Caki2 (cell line): ENCODE measurements at regions not wholly inside any gene's neighbourhood (a gene's known extent, or its start where the extent isn't known, plus 50 kb on each side); places are given as distances from the start of the nearest gene placed in this dataset.
A peak's percentile ranks its signal among the peaks of the same experiment; 100 is the strongest.
"Not testable (repeated sequence)": the region's sequence is repeated elsewhere in the genome, so short reads cannot be mapped to it uniquely, and the experiment has no call there.

Source experiments
- DNase-seq: peaks from one replicate; pipeline ENCODE4 v3.0.0-alpha.2; 2015; ENCODE audit warnings: low read depth
- in situ Hi-C: cut with HindIII; loops from 2 replicates; pipeline ENCODE4 v1.10.0; 2016; ENCODE audit warnings: low sequenced_read_pairs, low pct_unique_long_range_greater_than_20kb, mixed read lengths

DNA sequence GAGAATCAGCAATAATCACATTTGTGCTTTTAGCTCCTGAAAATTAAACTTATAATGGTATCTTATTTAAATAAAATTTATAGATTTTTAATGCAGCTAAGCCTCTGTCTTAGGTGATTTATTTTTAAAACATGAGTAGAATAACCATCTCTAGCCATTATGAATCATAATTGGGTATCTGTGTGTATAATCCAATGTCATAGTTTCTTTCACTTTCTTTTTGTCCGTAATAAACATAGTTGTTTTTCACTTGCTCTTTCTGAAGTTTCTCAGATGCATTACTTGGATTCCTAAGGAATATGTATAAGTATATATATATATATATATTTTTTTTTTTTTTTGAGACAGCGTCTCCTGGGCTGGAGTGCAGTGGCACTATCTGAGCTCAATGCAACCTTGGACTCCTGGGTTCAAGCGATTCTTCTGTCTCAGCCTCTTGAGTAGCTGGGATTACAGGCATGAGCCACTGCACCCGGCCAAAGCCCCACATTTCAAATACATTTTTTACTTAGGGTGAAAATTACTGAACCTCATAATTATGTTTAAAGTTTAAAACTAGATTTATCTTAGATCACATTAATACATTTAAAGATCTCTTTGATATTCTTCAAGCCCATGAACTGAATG lies 377.1 kb downstream of the PRDM9 start:
- in situ Hi-C loops, result no loop called here
- no peak for DNase-seq

DNA sequence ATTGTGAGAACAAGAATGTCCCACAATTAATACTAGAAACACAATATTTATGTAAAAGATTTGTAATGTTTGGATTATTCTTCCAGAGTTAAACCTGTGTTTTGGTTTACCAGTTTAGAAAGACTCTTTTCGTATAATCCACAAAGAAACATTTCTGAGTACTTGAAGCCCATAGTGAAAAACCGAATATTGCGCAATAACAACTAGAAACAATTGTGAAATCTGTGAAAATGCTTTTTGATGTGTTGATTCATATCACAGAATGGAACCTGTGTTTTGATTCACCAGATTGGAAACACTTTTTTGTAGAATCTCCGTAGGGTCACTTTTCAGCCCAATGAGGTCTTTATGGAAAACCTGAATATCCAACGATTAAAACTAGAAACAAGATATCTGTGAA lies 386.2 kb downstream of the PRDM9 start:
- in situ Hi-C loops, result no loop called here
- DNase-seq, result no peak

GRCh38 chr5:23895614-23896013 lies 388.2 kb downstream of the PRDM9 start:
- DNase-seq, result no peak
- in situ Hi-C loops, result no loop called here

DNA sequence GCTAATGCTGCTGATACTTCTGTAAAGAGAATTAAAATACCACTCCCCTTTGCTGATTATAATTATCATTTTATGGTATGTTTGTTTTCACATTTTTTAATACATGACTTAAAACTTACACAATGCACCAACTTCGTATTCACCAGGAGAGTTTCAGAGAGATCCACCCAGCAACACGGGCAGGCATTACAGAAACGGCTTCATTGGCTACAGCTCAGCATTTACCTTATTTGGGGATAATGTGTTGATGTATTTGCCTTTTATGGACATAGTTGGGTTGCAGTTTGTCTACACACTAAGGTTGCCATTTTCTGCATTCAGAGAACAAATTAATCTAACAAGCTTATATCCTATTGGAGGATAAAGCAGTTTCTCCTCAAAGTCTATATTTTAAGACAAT lies 423.6 kb downstream of the PRDM9 start:
- in situ Hi-C loops, result no loop called here
- DNase-seq, result no peak

DNA sequence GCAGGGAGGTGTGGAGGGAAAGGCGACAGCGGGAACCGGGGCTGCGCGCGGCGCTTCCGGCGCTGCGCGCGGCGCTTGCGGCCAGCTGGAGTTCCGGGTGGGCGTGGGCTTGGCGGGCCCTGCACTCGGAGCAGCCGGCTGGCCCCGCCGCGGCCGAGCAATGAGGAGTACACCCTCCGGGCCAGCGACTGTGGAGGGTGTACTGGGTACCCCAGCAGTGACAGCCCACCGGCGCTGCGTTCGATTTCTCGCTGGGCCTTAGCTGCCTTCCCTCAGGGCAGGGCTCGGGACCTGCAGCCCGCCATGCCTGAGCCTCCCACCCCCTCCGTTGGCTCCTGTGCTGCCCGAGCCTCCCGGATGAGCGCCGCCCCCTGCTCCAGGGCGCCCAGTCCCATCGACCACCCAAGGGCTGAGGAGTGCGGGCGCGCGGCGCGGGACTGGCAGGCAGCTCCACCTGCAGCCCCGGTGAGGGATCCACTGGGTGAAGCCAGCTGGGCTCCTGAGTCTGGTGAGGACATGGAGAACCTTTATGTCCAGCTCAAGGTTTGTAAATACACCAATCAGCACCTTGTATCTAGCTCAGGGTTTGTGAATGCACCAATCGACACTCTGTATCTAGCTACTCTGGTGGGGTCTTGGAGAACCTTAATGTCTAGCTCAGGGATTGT lies 444.0 kb downstream of the PRDM9 start:
- in situ Hi-C loops, DNase-seq: not testable (repeated sequence)

- in situ Hi-C loops, result no loop called here
- no peak for DNase-seq
These were observed 456.0 kb downstream of the PRDM9 start for GRCh38 chr5:23963449-23963848.

DNA sequence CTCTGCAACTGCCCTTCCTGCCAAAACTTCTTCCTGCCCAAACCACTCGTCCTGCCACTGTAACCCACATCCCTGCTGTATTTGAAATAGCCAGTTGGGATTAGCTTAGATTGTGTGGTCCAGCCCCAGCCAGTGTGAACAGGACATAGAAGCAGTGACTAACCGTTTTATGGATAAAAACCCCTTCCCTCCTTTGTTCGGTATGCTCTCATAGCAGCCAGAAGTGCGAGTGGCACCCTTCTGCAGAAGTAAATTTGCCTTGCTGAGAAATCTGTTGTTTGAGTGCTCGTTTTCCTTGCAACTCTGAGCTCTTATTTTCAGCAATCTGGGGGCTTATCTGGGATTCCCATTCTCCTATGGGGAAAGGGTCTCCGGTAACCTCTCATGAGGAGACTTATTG lies 470.0 kb downstream of the PRDM9 start:
- in situ Hi-C loops, result no loop called here
- DNase-seq, result peak; percentile 3

DNA sequence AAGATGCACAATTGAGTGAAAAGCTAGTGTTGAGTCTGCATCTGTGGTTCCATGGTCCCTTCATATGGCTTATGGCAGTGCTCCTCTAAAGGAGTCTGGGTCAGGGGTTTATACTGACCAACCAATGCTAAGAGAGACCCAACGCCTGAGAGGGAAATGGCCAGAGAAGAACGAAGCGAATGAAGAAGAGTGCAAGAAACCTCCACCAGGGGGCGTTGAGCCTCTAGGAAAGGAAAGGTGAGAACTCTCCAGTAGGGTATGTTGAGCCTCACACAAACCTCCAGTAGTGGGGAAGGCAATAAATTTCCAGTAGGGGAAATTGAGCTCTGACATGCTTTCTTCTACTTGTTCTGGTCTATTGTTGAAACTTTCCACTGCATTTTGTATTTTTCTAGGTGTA lies 470.6 kb downstream of the PRDM9 start:
- in situ Hi-C loops, result no loop called here
- peak; percentile 14 for DNase-seq

GRCh38 chr5:23991406-23991805 lies 484.0 kb downstream of the PRDM9 start:
- in situ Hi-C loops, result no loop called here
- no peak for DNase-seq

DNA sequence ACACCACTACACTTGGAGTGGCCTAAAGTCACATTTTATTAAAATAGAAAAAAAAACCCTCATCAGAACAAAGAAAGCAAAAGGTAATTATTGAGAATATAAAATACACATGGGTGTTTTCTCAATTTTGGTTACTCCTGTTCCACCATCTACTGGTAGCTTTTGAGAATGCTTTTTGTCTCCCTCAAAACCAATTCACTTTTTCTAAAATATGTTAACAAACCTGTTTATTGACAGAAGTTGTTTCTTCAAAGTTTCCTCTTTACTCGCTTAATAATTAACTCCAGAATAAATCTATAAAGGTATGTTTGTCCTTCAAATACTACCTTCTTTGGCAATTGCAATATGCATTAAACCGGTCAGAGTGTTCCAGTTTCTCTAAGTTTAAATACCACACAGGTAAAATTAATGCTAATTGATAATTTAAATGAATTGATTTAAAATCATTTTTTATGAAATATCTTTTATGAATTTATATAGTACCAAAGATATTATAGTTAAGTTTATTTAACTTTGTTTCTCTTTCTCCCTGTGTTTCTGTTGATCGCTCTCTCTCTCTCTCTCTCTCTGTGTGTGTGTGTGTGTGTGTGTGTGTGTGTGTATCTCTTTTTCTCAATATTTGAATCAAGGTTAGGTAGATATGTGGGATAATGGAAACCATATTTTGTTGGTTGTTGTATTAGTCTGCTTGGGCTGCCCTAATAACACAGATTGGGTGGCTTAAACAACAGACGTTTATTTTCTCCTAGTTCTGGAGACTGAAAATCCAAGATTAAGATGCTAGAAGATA lies 487.4 kb downstream of the PRDM9 start:
- in situ Hi-C loops, result no loop called here
- DNase-seq, result no peak

DNA sequence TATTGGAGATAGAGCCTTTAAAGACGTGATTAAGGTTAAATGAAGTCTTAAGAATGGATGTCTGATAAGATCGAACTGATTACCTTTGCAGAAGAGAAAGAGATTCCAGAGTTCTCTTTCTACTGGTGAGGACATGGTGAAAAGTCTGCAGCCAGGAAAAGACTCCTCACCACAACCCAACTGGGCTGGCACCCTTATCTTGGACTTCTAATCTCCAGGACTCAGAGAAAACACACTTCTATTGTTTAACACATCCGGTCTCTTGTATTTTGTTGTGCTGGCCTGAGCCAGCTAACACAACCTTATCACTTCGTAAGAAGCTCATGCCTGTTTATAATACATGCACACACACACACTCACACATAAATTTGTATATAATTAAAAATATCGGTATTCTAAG lies 489.1 kb downstream of the PRDM9 start:
- in situ Hi-C loops, result no loop called here
- no peak for DNase-seq

DNA sequence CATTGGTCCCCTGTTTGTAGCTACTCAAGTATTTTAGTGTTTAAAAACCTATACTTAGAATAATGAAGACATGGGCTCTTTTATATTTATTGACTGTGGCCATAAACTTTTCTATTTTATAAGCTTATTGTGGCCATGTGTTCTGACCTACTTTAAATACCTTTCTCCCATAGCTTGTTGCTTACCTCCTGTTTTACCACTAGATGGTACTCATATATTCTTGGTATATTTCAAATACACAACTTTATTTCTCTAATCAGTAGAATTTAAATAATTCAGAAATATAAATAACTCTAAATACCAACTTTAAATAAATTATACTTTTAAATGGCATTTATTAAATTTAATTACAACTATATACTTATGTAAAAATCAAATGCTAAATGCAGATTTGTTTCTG lies 498.0 kb downstream of the PRDM9 start:
- DNase-seq, result no peak

GRCh38 chr5:24017710-24018109 lies 510.3 kb downstream of the PRDM9 start:
- in situ Hi-C loops, DNase-seq: not testable (repeated sequence)

More for the DNA sequence above, 498.0 kb downstream of the PRDM9 start:
- in situ Hi-C loops, result no loop called here

DNA sequence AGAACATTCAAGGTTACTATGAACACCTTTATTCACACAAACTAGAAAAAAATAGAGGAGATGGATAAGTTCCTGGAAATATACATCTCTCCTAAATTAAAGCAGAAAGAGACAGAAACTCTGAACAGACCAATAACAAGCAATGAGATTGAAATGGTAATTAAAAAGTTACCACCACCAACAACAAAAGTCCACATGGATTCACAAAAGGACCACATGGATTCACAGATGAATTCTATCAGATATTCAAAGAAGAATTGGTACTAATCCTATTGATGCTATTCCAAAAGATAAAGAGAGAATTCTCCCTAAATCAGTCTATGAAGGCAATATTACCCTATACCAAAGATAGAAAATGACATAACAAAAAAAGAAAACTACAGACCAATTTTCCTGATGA lies 518.9 kb downstream of the PRDM9 start:
- no peak for DNase-seq
- in situ Hi-C loops, result no loop called here

DNA sequence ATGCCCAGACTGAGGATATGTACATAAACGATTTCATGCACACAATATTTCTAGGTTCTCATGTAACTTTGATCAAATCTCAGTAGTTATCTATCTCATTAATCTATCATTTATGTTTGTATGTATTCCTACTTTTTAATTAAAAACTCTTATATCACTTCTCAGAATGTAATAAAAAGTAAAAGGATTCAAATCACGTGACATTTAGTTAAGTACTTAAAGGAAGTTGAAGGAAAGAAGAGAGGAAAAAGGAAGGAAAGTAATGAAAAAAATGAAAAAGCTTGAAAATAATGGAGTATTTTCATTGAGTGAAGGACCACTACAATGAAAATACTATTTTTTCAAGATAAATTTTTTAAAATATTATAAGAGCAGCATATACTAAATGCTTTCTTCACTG lies 535.3 kb downstream of the PRDM9 start:
- in situ Hi-C loops, result no loop called here
- no peak for DNase-seq

DNA sequence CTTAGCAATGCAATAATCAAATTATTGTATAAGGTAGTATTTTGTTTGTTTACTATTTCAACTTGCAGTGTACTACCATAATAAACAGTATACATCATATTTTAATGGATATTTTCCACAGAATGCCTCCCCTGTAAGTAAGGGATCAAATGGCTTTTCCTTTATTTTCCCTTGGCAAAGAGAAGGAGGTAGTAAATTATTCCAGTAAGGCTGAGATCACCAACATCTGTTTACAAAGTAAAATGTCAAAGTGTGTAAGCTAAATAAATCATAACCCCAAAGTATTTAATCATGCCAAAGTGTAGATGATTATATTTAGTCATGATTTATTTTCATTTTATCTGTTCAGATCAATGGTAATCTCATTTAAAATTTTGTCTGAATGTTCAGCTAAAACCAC lies 537.6 kb downstream of the PRDM9 start:
- no peak for DNase-seq
- in situ Hi-C loops, result no loop called here

DNA sequence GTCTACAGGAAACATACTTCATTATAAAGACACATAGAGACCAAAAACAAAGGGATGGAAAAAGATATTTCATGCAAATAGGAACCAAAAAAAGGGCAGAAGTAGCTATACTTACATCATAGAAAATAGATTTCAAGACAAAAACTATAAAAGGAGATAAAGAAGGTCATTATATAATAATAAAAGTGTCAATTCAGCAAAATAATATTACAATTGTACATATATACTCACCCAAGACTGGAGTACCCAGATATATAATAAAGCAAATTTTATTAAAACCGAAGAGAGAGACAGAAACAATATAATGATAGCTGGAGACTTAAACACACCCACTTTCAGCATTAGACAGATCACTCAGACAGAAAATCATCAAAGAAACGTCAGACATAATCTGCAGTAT lies 546.3 kb downstream of the PRDM9 start:
- DNase-seq, result no peak
- in situ Hi-C loops, result no loop called here

DNA sequence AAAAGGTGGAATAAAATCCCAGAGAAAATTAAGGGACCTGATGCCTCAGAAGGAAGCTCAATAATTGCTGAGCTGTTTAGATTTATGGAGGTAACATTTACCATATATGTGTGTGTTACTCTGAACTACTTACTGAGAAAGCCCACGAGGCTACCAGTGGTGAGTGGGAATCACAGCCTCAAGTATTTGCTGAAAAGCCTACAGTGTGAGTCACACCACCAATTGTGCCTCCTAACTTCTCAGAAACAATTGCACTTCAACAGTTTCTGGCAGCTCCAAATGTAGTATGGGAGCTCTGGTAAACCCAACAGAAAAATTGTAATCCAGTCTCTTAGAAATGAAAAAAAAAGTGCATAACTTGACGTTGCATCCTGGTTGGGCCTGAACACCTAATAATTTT lies 551.6 kb downstream of the PRDM9 start:
- DNase-seq, result no peak
- in situ Hi-C loops, result no loop called here

- in situ Hi-C loops, result no loop called here
- no peak for DNase-seq
These were observed 552.3 kb downstream of the PRDM9 start for GRCh38 chr5:24059716-24060115.

GRCh38 chr5:24065779-24066178 lies 558.4 kb downstream of the PRDM9 start:
- in situ Hi-C loops, result no loop called here
- no peak for DNase-seq
